ENCODE measurements at regions not wholly inside any gene's neighbourhood (a gene's known extent, or its start where the extent isn't known, plus 50 kb on each side); places are given as distances from the start of the nearest gene placed in this dataset.

- TF ChIP-seq CTCF (IDR thresholded peaks at IDR 0.05) (no peak), POLR2A (IDR thresholded peaks at IDR 0.05) (no peak)
These were observed 64.4 kb upstream of the SFMBT2 start for GRCh38 chr10:7475046-7475911.

Data from heart left ventricle (tissue), 13 donors.